Loucy (cell line): ENCODE measurements at regions not wholly inside any gene's neighbourhood (a gene's known extent, or its start where the extent isn't known, plus 50 kb on each side); places are given as distances from the start of the nearest gene placed in this dataset.

Experiments used
- H2AFZ ChIP-seq: fragments of 200-600 bp; sonication (generic); 2 replicates; pipeline ENCODE4 v1.6.0; 2016; ENCODE audit warnings: antibody characterized with exemption, mild to moderate bottlenecking, low read length, moderate library complexity
- H3F3A ChIP-seq: fragments of 200-600 bp; 2 replicates; pipeline ENCODE4 v1.6.0; 2016; ENCODE audit warnings: antibody characterized with exemption, low read depth, mild to moderate bottlenecking
- H3K27me3 ChIP-seq: fragments of 200-600 bp; sonication (generic); 2 replicates; pipeline ENCODE4 v1.6.1; 2014; ENCODE audit warnings: low read length, mild to moderate bottlenecking; ENCODE audit not compliant: insufficient read depth, poor library complexity, severe bottlenecking
- H3K36me3 ChIP-seq: fragments of 200-600 bp; sonication (generic); 2 replicates; pipeline ENCODE4 v1.6.1; 2016; ENCODE audit warnings: low read length; ENCODE audit not compliant: insufficient read depth
- H3K4me1 ChIP-seq: fragments of 200-600 bp; sonication (generic); 2 replicates; pipeline ENCODE4 v1.5.1; 2014; ENCODE audit warnings: low read length, mild to moderate bottlenecking; ENCODE audit not compliant: insufficient read depth, poor library complexity, severe bottlenecking
- H3K4me2 ChIP-seq: fragments of 200-600 bp; sonication (generic); 2 replicates; pipeline ENCODE4 v1.6.0; 2014; ENCODE audit warnings: antibody characterized with exemption, low read length, low read depth, mild to moderate bottlenecking; ENCODE audit not compliant: poor library complexity, severe bottlenecking
- H3K4me3 ChIP-seq: fragments of 200-600 bp; sonication (generic); 2 replicates; pipeline ENCODE4 v1.5.1; 2014; ENCODE audit warnings: low read length, mild to moderate bottlenecking, mixed read lengths; ENCODE audit not compliant: poor library complexity, severe bottlenecking
- H3K79me2 ChIP-seq: fragments of 200-600 bp; sonication (generic); 2 replicates; pipeline ENCODE4 v1.6.1; 2014; ENCODE audit warnings: low read length; ENCODE audit not compliant: insufficient read depth
- H3K9ac ChIP-seq: fragments of 200-600 bp; sonication (generic); 2 replicates; pipeline ENCODE4 v1.6.0; 2014; ENCODE audit warnings: mild to moderate bottlenecking, low read depth, low read length, moderate library complexity; ENCODE audit not compliant: poor library complexity, severe bottlenecking
- H3K9me2 ChIP-seq: fragments of 200-600 bp; sonication (generic); replicated peaks from 2 replicates; pipeline ENCODE4 v1.6.1; 2016; ENCODE audit warnings: low read depth, low read length, mixed read lengths
- H3K9me3 ChIP-seq: fragments of 200-600 bp; sonication (generic); 2 replicates; pipeline ENCODE4 v1.6.1; 2014; ENCODE audit warnings: mild to moderate bottlenecking, antibody characterized with exemption, low read length, low read depth; ENCODE audit not compliant: insufficient read depth
- H4K20me1 ChIP-seq: fragments of 200-600 bp; sonication (generic); 2 replicates; pipeline ENCODE4 v1.6.0; 2014; ENCODE audit warnings: antibody characterized with exemption, low read length, mild to moderate bottlenecking; ENCODE audit not compliant: insufficient read depth, poor library complexity, severe bottlenecking
- CTCF ChIP-seq: fragments of 200-600 bp; sonication (generic); conservative IDR thresholded peaks from 2 replicates; pipeline ENCODE4 v1.5.1; 2014; ENCODE audit warnings: mild to moderate bottlenecking, antibody characterized with exemption, low read length
- EZH2phosphoT487 ChIP-seq: fragments of 200-600 bp; IDR thresholded peaks from 2 replicates; pipeline ENCODE4 v1.6.1; 2018; ENCODE audit warnings: antibody characterized with exemption, mild to moderate bottlenecking, moderate library complexity, borderline replicate concordance

GRCh38 chr6:14390805-14391204, 273.2 kb downstream of the CD83 start:
- H3K4me1 ChIP-seq, result peaks cover 60% of the 10 kb centered on the region
- no peak overlapping the region for H2AFZ ChIP-seq
- H3K4me3 ChIP-seq, result no peak overlapping the region
- H3K79me2 ChIP-seq, result no peaks in the 10 kb centered on the region
- no peaks in the 10 kb centered on the region for H3K9me3 ChIP-seq
- H3K27me3 ChIP-seq, result no peaks in the 10 kb centered on the region
- H4K20me1 ChIP-seq, result no peaks in the 10 kb centered on the region
- no peak for TF ChIP-seq EZH2phosphoT487
- no peak for TF ChIP-seq CTCF
- no peaks in the 10 kb centered on the region for H3K36me3 ChIP-seq
- H3K9me2 ChIP-seq, result no peaks in the 10 kb centered on the region
- peak overlapping the region; percentile 31 for H3K9ac ChIP-seq
- H3K4me2 ChIP-seq, result no peak overlapping the region
- no peaks in the 10 kb centered on the region for H3F3A ChIP-seq

- Histone ChIP-seq H3K27me3 (no peaks in the 10 kb centered on the region), H3K9me2 (no peaks in the 10 kb centered on the region), H3K9me3 (no peaks in the 10 kb centered on the region), H3K4me3 (no peak overlapping the region), H3K4me2 (no peak overlapping the region), H3F3A (no peaks in the 10 kb centered on the region), H2AFZ (no peak overlapping the region), H3K36me3 (no peaks in the 10 kb centered on the region), H3K79me2 (no peaks in the 10 kb centered on the region), H3K9ac (no peak overlapping the region), H4K20me1 (no peaks in the 10 kb centered on the region), H3K4me1 (peaks cover 54% of the 10 kb centered on the region)
- no peak for TF ChIP-seq CTCF
- TF ChIP-seq EZH2phosphoT487, result no peak
Observed at GRCh38 chr6:14393910-14394309, 276.3 kb downstream of the CD83 start.

GRCh38 chr6:14396392-14396791, 278.8 kb downstream of the CD83 start:
- Histone ChIP-seq H3K9ac (peak overlapping the region; percentile 38), H2AFZ (no peak overlapping the region), H3F3A (no peaks in the 10 kb centered on the region), H3K4me2 (no peak overlapping the region), H3K79me2 (no peaks in the 10 kb centered on the region), H3K4me1 (peaks cover 33% of the 10 kb centered on the region), H3K9me3 (no peaks in the 10 kb centered on the region), H3K27me3 (no peaks in the 10 kb centered on the region), H3K4me3 (no peak overlapping the region), H3K9me2 (no peaks in the 10 kb centered on the region), H4K20me1 (no peaks in the 10 kb centered on the region), H3K36me3 (no peaks in the 10 kb centered on the region)
- TF ChIP-seq EZH2phosphoT487 (no peak), CTCF (no peak)
